GM21717 (cell line): ENCODE measurements at regions not wholly inside any gene's neighbourhood (a gene's known extent, or its start where the extent isn't known, plus 50 kb on each side); places are given as distances from the start of the nearest gene placed in this dataset.
A peak's percentile ranks its signal among the peaks of the same experiment; 100 is the strongest.
"Not testable (repeated sequence)": the region's sequence is repeated elsewhere in the genome, so short reads cannot be mapped to it uniquely, and the experiment has no call there.

Experiments used
- ATAC-seq: cut with Tn5 transposase; IDR thresholded peaks from one replicate; pipeline ENCODE4 v1.9.1; 2021; ENCODE audit warnings: mild to moderate bottlenecking, moderate library complexity; ENCODE audit not compliant: unreplicated experiment

DNA sequence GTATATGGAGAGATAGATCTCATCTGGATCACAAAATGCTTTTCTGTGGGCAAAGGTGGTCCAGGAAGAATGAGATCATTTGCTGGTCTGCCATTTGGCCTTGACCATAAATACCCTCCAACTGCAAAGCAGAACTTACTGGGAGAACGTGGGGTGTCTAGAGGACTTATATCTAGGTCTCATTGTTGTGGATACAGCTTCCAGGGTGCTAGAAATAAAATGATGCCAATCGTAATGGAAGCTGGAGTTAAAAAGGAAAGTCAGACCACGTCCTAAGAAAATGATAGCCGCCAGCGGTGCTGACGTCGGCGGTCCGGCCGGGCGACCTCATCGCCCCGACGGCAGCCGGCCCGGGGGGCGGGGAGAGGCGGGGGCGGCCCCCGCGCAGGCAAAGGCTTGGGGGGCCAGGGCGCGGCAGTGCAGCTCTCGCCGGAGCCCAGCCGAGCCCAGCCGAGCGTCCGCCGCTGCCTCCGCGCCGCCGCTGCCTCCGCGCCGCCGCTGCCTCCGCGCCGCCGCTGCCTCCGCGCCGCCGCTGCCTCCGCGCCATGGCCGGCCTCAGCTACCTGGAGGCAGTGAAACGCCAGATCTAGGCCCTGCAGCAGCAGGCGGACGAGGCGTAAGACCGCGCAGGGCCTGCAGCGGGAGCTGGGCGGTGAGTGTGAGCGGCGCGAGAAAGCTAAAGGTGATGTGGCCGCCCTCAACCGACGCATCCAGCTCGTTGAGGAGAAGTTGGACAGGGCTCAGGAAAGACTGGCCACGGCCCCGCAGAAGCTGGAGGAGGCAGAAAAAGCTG is 89.5 kb downstream of the EOMES start:
- ATAC-seq: peak; percentile 75

DNA sequence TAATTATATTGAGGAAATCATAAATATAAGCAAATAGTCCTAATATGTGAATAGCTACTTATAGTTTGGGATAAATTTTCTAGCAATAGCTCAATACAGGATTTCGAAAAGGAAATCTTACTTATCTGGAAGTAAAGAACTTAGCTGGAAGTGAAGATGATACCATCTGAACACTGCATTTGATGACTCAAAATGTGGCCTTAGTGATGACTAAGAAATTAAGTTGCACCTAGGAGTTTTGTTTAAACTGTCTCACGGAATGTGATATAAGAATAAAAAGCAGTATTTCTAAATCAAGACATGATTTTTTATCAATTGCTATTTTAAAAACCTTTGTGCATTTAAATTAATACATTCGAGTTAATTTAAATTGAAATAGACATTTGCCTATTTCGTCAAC is 91.2 kb downstream of the EOMES start:
- no peak for ATAC-seq

DNA sequence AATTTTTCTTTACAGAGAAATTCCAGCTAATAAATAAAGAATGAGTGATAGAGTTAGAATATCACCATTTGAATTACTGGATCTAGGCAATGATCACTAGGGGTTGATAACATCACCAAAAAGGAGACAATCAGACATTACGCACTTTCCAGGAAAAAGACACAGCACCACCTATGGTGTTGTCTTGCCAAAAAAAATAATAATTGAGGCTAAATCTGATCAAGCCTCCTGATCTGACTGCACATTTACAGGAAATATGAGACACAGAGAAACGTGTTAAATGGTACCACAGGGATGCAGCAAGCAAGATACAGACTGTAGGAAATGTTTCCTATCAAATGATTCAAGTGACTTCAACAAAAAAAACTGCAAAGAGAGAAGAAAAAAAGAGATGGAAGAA is 92.8 kb downstream of the EOMES start:
- ATAC-seq: no peak

DNA sequence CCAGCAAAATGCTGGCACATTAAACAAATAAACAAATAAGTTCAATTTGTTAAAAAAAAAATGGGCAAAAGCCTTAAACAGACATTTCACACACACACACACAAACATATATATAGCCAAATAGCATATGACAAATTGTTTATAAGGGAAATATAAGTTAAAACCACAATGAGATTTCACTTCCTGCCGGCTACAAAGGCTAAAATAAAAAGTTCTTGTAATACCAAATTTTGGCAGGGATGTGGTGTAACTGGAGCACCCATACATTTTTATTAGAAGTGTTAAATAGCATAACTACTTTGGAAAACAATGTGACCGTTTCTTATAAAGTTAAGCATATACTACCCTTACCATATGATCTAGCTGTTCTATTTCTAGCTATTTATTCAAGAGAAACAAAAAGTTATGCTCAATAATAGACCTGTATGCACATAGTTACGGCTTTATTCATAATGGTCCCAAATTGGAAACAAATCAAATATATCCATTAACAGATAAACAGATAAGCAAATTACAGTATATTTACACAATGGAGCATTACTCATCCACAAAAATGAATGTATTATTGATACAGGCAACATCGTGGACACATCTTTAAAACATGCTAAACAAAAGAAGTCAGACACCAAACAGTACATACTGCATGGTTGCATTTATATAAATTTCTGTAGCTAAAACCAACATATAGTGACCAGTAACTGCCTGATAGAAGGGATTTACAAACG is 93.9 kb downstream of the EOMES start:
- no peak for ATAC-seq

DNA sequence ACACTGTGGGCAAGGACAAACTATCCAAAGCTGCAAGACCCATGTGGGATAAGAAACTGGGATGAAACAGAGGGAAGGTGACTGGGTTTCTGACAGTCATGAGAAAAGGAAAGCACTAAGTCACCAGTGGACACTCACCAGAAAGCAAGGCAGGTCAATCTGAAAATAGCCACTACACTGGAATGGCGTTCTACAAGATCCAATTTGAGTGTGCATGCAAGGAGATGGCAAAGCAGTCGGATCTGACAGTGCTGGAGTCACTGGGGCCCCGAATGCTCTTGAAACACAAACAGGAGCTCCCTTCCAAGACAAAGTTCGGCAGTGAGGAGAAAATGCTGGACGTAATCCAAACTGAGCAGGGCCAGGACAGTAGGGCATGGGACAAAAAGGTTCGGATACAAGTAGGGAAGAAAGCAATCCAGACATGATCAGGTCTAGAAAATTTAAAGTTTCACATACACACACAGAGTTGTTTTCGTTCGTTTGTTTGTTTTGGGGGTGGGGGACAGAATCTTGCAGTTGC is 95.5 kb downstream of the EOMES start:
- no peak for ATAC-seq

DNA sequence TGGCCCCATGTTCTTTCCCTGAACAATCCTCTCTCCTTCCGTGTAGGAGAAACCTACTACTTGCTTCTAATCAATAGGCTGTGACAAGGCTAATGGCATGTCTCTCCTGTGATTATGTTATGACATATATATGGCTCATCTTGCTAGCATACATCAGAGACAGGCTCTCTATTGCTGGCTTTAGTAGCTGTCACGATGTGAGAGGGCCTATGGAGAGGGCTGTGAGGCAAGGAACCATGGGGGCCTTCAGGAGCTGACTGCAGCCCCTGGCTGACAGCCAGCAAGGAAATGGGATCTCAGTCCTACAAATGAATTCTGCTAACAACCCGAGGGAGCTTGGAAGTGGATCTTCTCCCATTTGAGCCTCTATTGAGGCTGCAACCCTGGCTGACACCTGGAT is 96.3 kb downstream of the EOMES start:
- ATAC-seq: no peak

DNA sequence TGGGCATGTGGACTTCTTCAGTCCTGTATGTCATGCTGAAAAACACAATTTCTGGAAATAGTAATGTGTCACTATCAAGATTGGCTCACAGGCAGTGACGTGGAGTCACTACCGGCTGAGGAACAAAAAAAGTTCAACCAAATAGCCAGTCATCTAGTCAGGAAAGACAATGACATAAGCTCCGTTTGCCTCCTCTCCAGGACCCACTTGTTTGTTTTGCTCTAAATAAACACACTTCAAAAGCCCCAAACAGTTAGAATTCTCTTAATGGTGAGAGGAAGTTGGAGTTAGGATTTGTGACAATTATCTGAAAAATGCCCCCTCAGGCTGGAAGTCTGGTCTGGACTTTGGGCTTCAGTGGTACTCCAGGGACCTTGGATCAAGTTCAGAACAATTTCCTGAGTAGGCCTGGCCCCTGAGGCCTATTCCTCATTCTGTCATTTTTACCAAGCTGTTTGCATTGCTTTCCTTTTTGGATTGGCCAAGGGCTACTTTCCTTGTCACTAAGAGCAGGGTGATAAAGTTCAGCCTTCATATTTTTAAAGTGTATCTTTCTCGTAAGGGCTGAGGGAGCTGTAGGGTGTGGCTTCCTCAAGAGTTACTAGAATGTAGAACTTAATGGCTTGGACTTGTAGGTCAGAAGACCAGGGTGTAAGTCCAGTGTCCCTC is 98.9 kb downstream of the EOMES start:
- ATAC-seq: no peak

DNA sequence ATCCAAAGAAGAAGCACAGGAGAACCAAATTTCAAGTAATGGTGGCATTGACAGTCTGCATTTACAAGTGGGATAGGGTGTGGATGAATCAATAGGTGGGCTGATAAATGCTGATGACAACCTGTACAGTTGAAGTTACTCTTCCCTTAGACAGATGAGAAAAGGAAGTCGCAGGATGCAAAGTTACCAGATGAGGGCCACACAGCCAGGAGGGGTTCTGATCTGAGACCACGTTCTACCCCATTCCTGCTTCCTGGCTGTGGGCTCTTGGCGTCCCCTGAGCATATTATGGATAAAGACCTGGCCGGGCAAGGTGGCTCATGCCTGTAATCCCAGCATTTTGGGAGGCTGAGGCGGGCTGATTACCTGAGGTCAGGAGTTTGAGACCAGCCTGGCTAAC is 104.6 kb downstream of the EOMES start:
- no peak for ATAC-seq

DNA sequence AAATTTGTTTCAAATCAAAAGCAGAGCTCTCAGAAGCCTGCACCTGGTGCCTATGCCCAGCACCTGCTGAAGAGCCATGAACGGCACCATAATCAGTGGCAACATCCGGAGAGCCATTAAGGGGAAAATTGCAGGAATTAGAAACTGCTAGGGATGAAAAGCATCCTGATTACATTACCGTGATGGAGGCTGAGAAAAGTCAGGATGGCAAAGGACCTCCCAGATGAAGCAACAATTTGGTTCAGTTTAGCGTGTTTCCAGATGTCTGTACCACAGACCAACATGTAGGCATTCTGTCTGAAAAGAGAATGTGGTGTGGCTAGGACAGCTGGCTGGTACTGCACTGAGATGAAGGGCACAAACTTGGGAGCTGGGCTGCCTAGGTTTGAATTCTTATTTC is 106.1 kb downstream of the EOMES start:
- ATAC-seq: no peak

DNA sequence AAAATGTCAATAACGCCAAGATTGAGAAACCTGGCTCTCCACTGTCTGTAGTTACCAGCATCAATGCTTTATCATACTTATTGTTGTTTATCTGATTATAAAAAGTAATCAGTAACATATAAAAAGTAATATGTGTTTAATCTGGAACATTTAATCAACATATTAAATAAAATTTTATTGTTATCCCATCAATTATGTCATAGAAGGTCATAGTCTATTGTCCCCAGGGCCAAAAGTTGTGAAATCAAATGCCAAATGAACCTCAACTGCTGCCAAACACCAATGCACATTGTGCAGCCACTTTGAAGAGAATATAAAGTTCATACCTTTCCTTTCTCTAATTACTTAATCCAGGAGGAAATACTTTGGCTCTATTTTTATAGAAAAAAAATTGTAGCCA is 106.6 kb downstream of the EOMES start:
- ATAC-seq: no peak

DNA sequence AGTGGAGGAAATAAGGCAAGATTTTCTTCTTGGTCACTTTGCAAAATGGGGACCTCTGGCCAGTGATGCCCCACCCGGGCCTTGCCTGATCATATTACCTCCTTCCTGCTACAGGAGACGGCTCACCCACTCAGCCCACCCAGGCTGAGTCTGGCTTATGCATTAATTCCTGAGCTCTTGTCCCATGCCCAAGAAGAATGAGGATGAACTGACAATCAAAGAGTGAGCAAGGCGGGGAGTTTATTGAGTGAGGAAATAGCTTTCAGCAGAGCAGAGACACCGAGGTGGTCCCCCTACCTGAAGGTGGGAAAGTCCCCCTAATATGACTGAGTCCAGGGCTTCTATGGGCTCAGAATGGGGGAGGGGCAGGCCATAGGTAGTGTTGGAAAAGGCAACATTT is 107.5 kb downstream of the EOMES start:
- no peak for ATAC-seq

DNA sequence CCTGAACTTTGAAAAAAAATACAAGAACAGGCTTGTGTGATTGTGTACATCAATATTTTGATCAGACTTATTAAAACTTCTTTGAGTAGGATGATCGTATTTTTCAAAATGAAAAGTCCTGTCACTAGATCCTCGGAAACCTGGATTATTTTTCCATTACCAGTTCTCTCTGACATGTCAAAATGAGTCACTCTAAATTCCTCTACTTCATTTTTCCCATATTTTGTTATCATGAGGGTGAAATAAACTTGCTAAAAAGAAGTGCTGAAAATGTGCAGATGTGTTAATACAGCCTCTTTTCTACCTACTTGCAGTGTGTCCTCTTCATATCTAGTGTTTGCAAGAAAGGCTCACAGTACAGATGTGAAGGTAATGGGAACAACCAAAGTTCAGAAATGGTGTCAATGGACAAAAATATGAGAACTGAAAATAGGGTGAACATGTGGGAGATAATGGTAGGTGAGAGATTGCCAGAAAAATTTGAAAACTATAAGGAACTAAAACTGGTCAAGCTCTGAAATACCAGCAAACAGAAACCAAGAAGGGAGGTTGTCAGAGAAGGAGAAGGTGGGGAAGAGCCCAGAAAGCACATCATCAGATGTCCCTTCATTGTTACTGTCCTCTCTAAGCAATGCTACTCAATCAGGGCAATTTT is 108.2 kb downstream of the EOMES start:
- ATAC-seq: no peak

DNA sequence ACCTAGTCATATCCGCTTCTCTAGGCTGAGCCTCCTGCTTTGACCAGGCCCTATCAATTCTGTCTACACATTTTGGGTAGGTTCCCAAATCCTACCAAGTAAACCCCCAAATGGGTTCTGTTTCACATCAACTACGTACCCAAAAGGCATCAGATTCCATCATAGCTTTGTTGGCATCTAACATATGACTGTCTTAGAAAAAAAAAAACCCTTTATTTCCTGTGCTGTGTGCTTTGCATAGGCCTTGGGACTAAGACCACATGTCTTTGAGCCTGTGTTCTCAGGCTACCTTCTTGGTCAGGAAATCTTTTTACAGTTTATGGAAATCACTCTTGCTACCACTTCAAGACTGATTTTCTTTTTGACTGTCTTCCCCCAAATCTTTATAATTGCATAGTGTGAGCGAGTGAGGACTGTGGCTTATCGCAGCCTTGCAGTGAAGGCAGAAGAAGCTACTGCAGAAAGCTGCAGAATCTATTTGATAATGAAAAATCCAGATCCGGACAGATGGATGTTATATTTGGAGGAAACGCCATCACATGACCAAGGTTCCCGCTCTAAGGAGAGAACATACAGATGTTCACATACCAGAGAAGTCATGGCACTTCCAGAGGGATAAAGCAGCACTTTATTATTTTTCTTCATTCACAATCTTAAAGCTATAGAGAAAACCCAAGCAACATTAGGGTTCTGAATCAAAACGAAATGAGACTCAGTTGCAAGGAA is 111.2 kb downstream of the EOMES start:
- no peak for ATAC-seq

DNA sequence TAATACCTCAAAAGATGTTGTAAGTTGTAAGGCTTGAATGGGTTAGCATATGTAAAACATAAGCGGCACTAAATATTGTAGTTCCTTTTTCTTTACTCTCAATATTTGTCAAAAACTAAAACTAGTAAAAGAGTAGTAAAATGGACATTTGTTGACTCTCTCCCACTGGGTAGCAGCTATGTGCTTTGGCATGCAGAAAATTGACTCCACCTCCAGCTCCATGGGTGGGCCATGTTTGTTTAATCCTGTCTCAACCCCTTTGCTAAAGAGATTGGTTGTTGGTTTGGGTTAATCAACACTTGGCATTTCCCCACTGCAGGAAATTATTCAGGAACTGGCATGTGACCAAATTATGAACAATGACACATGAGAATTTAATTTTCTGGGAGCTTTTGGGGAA is 114.8 kb downstream of the EOMES start:
- no peak for ATAC-seq

DNA sequence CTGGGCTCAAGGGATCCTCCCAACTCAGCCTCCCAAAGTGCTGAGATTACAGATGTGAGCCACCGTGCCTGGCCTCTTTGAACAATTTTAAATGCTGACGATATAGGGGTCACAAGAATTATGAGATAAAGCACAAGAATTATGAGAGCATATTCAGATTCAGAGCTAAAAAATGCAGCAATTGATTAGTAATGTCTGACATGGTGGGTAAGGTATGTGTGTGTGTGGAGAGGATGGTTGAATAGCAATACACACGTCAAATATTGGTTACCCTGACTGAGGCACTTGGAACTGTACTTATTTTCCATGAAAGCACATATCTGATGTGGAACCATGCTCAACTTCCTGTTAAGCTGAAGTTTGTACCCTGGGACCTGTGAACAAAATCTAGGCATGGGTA is 115.6 kb downstream of the EOMES start:
- ATAC-seq: no peak

DNA sequence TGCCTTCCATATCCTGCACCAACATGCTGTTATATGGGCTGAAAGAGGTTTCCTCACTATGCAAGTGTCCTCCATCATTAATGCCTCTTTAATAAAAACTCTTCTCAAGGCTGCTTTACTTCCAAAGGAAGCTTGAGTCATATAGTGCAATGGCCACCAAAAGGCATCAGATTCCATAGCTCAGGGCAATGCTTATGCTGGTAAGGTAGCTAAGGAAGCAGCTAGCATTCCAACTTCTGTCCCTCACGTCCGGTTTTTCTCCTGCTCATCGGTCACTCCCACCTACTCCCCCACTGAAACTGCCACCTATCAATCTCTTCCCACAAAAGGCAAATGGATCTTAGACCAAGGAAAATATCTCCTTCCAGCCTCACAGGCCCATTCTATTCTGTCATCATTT is 117.1 kb upstream of the SLC4A7 start:
- ATAC-seq: not testable (repeated sequence)

DNA sequence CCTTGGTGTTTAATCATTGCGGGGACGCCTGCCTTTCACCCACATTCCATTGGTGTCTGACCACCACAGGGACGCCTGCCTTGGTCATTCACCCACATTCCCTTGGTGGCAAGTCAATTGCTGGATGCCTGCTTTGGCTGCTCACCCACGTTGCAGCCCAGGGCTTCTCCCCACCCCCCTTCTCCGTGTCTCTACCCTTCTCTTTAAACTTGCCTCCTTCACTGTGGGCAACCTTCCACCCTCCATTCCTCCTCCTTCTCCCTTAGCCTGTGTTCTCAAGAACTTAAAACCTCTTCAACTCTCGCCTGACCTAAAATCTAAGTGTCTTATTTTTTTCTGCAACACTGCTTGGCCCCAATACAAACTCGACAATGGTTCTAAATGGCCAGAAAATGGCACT is 115.6 kb upstream of the SLC4A7 start:
- not testable (repeated sequence) for ATAC-seq

DNA sequence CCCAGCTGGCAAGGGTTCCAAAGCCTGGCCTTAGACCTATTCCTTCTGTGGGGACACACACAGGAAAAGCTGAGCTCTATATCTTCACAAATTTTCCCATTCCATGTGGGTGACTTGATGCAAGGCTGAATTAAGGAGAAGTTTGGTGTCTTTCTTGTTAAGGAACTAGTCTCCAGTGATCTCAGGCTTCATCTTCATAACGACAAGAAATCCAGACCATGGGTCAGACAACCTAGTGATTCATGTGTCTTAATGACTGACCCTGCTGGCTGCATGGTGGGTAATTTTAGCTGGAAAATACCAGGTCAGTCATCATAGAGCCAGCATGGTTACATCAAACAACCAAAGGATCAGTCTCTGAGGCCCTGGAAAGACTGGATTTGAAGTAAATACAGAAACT is 112.7 kb upstream of the SLC4A7 start:
- ATAC-seq: peak; percentile 57

DNA sequence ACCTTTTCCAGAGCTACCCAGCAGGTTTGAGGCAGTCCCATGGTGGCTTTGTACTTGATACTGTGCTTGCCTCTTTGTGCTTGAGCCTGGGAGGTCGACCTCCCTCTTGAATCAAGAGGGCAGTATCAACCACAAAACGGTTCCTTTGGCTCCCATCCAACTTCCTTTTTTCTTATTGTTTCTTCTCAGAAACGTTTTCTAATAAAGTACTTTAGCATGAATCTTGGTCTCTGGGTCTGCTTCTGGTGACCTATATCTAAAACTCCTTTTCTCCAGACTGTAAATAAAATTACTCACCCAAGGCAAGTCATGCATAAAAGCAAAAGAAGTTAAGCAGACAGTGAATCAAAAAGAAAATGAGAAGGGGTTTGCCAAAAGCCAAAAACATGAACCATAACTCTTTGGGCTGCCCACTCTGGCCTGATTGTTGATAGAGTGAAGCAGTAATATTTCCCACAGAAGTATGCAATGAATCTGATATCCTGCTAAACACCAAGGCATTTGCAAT is 112.2 kb upstream of the SLC4A7 start:
- peak; percentile 79 for ATAC-seq

DNA sequence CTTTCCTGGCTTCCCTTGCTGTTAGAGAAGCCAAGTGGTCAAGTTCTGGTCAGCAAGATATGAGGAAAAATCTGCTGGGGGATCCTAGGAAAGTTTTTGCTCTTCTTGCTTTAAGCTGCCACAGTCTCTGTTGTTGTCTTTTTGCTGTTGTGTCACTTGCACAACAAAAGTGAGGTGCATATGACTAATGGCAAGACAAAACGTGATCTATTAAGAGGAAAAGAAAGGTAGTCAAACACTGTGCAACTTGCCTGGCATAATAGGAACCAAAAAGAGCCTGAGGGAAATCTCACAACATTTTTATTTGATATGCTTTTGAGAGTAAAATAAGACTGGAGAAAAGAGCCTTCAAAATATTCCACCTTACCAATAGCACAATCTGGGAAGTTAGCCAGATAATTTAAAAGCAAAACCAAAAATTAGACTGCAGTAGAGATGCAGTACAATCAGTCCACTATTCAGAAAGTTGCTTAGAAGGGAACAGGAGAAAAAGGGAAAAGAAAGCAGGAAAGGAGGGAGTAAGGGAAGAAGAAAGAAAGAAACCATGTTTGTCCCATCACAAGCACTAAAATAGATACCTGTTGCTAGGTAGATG is 110.0 kb upstream of the SLC4A7 start:
- ATAC-seq: no peak
